RWPE1 (cell line): ENCODE measurements at regions not wholly inside any gene's neighbourhood (a gene's known extent, or its start where the extent isn't known, plus 50 kb on each side); places are given as distances from the start of the nearest gene placed in this dataset.

Source experiments
- CTCF ChIA-PET: fragments of 350-600 bp; sonication (Branson Sonifier 250); formaldehyde crosslinking; extraction: SDS; loops from one replicate; lab custom pipeline; 2021; lab: Yijun Ruan, JAX
- POLR2A ChIA-PET: fragments of 400-600 bp; formaldehyde crosslinking; extraction: SDS; loops from one replicate; lab custom pipeline; 2020; ENCODE audit warnings: antibody characterized with exemption; ENCODE audit not compliant: low non-redundant PET; lab: Yijun Ruan, JAX
- DNase-seq: peaks from one replicate; pipeline ENCODE4 v3.0.0; 2012; ENCODE audit warnings: low spot score
- H3K27ac ChIP-seq: fragments of 450-650 bp; 2 replicates; pipeline ENCODE4 v1.5.1; 2017
- TF ChIP-seq, protein P1 (sequence below): fragments of 450-650 bp; conservative IDR thresholded peaks from 2 replicates; pipeline ENCODE4 v1.5.1; 2017; ENCODE audit warnings: low read depth, mild to moderate bottlenecking

DNA sequence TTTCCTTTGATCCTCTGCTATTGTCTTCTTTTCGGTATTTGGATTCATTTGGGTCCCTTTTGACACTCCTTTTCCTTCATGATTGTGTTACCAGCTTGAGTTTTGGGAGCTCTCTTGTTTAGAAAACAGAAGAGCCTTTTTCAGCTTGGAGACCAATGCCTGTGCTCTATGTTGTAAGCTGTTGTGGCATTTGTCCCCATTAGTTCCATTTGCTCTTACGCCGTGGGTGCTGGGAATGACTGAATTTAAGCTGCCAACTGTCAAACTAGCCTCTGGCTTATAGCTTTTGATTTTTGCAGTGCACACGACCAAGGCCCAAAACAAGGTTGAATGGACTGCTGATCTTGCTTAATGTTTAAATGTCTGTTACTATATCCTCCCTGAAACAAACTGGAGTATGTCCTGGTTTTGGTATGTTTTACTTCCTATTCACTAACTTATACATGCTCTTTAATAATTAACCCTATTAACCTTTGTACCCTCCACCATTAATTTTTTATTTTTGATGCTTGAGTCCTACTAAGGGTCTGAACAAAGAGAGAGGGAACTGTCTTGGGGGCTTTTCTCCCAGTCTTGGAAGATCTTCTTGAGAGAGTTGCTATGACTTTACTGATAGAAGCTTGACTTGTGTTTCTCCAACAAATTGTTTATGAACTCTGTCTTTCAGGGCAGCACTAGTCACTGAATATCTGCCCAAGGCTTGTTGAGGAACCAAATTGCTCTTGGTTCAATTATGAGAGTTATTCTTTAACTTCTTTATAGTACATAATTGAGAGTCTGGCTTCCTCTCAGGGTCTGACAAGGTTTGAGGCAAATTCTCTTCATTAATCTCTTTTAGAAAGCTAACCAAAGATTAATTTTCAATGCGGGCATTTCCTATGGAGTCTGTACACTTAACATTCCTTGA, 100.3 kb upstream of the SIRPG start:
- ChIA-PET CTCF (no interaction called here), POLR2A (no interaction called here)
- no peak overlapping the region for H3K27ac ChIP-seq
- DNase-seq, result no peak
- TF ChIP-seq, protein P1, sequence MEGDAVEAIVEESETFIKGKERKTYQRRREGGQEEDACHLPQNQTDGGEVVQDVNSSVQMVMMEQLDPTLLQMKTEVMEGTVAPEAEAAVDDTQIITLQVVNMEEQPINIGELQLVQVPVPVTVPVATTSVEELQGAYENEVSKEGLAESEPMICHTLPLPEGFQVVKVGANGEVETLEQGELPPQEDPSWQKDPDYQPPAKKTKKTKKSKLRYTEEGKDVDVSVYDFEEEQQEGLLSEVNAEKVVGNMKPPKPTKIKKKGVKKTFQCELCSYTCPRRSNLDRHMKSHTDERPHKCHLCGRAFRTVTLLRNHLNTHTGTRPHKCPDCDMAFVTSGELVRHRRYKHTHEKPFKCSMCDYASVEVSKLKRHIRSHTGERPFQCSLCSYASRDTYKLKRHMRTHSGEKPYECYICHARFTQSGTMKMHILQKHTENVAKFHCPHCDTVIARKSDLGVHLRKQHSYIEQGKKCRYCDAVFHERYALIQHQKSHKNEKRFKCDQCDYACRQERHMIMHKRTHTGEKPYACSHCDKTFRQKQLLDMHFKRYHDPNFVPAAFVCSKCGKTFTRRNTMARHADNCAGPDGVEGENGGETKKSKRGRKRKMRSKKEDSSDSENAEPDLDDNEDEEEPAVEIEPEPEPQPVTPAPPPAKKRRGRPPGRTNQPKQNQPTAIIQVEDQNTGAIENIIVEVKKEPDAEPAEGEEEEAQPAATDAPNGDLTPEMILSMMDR, result no peak

GRCh38 chr20:1757072-1757471, 99.5 kb upstream of the SIRPG start:
- TF ChIP-seq, protein P1, result no peak
- POLR2A ChIA-PET, result no interaction called here
- no peak overlapping the region for H3K27ac ChIP-seq
- no peak for DNase-seq
- CTCF ChIA-PET, result no interaction called here

DNA sequence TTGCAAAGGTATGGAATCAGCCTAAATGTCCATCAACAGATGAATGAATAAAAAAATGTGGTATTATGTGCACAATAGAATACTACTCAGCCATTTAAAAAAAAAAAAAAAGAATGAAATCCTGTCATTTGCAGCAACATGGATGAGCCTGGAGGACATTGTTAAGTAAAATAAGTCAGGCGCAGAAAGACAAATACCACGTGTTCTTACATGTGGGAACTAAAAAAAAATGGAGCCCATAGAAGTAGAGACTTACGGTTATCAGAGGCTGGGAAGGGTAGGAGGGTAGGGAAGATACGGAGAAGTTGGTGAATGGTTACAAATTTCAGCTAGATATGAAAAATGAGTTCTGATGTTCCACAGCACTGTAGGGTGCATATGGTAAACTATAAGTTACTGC, 97.2 kb upstream of the SIRPG start:
- DNase-seq, result no peak
- H3K27ac ChIP-seq, result no peak overlapping the region
- TF ChIP-seq, protein P1, result no peak
- POLR2A ChIA-PET, result no interaction called here
- CTCF ChIA-PET, result no interaction called here

DNA sequence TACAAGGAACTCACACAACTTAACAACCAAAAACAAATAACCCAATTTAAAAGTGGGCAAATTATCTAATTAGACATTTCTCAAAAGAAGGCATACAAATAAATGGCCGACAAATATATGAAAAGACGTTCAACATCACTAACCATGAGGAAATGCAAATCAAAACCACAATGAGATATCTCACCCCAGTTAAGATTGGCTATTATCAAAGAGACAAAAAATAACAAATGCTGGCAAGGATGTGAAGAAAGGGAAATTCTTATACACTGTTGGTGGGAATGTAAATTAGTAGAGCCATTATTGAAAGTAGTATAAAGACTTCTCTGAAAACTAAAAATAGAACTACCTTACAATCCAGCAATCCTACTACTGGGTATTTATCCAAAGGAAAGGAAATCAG, 96.7 kb upstream of the SIRPG start:
- no peak overlapping the region for H3K27ac ChIP-seq
- CTCF ChIA-PET, result no interaction called here
- POLR2A ChIA-PET, result no interaction called here
- no peak for DNase-seq
- TF ChIP-seq, protein P1, result no peak

DNA sequence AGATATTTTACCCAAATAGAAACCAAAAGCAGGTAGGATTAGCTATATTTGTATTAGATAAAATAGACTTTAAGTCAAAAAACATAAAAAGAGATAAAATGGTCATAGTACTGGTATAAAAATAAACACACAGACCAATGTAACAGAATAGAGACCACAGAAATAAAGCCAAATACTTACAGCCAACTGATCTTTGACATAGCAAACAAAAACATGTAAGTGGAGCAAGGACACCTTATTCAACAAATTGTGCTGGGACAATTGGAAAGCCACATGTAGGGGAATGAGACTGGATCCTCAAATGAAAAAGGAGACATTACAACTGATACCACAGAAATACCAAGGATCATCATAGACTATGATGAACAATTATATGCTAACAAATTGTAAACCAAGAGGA, 94.5 kb upstream of the SIRPG start:
- TF ChIP-seq, protein P1, result no peak
- ChIA-PET POLR2A (no interaction called here), CTCF (no interaction called here)
- no peak for DNase-seq
- H3K27ac ChIP-seq, result no peak overlapping the region

GRCh38 chr20:1748777-1749176, 91.2 kb upstream of the SIRPG start:
- no peak overlapping the region for H3K27ac ChIP-seq
- ChIA-PET CTCF (no interaction called here), POLR2A (no interaction called here)
- no peak for DNase-seq
- TF ChIP-seq, protein P1, result no peak
